ENCODE measurements at regions not wholly inside any gene's neighbourhood (a gene's known extent, or its start where the extent isn't known, plus 50 kb on each side); places are given as distances from the start of the nearest gene placed in this dataset.
"Not testable (repeated sequence)": the region's sequence is repeated elsewhere in the genome, so short reads cannot be mapped to it uniquely, and the experiment has no call there.

DNA sequence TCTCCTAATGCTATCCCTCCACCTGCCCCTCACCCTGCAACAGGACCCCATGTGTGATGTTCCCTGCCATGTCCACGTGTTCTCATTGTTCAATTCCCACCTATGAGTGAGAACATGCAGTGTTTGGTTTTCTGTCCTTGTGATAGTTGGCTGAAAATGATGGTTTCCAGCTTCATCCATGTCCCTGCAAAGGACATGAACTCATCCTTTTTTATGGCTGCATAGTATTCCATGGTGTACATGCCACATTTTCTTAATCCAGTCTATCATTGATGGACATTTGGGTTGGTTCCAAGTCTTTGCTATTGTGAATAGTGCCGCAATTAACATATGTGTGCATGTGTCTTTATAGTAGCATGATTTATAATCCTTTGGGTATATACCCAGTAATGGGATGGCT is 62.3 kb upstream of the EDEM3 start:
- H3K27me3 Mint-ChIP-seq; CTCF ChIA-PET; H3K27ac Mint-ChIP-seq; DNase-seq; POLR2A ChIA-PET; H3K4me3 Mint-ChIP-seq; intact Hi-C loops (cut with DNase I, micrococcal nuclease); H3K4me1 Mint-ChIP-seq; ATAC-seq; H3K9me3 Mint-ChIP-seq (ENCODE audit: low read depth): not testable (repeated sequence)
- H3K36me3 Mint-ChIP-seq (ENCODE audit: low read depth) = peaks cover 25% of the 10 kb centered on the region

DNA sequence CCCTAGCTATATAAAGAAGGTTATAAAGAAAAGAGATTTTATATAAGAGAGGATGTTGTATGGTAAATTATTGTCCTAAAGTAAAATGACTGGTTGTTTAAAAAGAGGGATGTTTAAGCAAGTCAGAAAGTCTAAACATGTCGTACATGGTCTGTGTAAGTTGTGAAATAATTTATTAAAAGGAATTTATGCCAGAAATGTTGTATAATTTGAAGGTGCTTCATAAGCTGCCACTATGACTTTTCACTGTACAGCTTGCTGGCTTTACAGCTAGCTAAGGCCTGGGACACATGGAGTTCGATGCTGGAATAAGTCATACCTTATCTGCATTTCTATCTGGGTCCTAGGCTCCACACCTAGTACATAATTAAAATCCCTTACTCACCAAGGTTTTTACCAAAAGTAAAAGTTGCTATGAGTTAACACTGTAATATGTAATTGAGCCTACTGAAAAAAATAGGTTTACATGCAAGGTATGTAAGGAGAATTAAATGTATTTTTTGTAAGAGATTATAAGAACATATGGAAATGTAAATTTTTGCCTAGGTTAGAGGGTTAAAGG is 59.0 kb upstream of the EDEM3 start:
- no peak for DNase-seq
- CTCF ChIA-PET = interaction anchor here (1.3 to 2.5 kb wide), 4 partner anchors 8 to 169 kb away, joined by 4 to 21 read pairs (median 7); no protein-coding TSS in a partner anchor
- no peak overlapping the region for H3K27ac Mint-ChIP-seq

DNA sequence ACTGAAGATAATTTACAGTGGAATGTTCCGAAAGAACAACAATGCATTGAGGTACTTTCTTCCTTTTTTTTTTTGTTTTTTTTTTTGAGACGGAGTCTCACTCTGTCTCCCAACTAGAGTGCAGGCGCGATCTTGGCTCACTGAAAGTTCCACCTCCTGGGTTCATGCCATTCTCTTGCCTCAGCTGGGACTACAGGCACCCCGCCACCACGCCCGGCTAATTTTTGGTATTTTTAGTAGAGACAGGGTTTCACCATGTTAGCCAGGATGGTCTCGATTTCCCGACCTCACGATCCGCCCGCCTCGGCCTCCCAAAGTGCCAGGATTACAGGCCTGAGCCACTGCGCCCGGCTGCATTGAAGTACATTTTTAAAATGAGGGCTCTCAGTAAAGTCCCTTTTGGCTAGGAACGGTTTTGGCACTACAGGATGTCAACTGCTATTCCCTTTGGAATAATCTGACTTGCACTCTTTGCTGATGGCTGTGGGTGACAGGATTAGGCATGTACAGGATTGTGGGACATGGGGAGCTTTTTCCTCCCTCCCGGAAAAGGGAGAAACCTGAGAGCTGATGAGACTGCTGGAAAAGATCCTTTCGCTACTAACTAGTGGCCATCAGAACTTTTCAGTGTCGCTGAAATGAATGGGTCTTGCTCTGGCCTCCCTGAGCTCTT is 56.9 kb upstream of the EDEM3 start:
- intact Hi-C loops (cut with DNase I, micrococcal nuclease) = no loop called here
- Mint-ChIP-seq H3K27me3 (no peaks in the 10 kb centered on the region), H3K4me3 (no peak overlapping the region), H3K36me3 (ENCODE audit: low read depth) (no peaks in the 10 kb centered on the region), H3K27ac (no peak overlapping the region), H3K4me1 (no peaks in the 10 kb centered on the region), H3K9me3 (ENCODE audit: low read depth) (no peaks in the 10 kb centered on the region)
- no peak for ATAC-seq
- DNase-seq = no peak
- POLR2A ChIA-PET = no interaction called here
- CTCF ChIA-PET = interaction anchor here (1.1 to 7.1 kb wide), 4 partner anchors 170 to 172 kb away, joined by 6 to 186 read pairs (median 7); no protein-coding TSS in a partner anchor

More for the DNA sequence above, 59.0 kb upstream of the EDEM3 start:
- intact Hi-C loops (cut with DNase I, micrococcal nuclease) = no loop called here
- no peak for ATAC-seq
- Mint-ChIP-seq H3K36me3 (ENCODE audit: low read depth) (peaks cover 15% of the 10 kb centered on the region), H3K4me3 (no peak overlapping the region), H3K27me3 (no peaks in the 10 kb centered on the region), H3K9me3 (ENCODE audit: low read depth) (peaks cover 2% of the 10 kb centered on the region), H3K4me1 (no peaks in the 10 kb centered on the region)
- POLR2A ChIA-PET = no interaction called here

DNA sequence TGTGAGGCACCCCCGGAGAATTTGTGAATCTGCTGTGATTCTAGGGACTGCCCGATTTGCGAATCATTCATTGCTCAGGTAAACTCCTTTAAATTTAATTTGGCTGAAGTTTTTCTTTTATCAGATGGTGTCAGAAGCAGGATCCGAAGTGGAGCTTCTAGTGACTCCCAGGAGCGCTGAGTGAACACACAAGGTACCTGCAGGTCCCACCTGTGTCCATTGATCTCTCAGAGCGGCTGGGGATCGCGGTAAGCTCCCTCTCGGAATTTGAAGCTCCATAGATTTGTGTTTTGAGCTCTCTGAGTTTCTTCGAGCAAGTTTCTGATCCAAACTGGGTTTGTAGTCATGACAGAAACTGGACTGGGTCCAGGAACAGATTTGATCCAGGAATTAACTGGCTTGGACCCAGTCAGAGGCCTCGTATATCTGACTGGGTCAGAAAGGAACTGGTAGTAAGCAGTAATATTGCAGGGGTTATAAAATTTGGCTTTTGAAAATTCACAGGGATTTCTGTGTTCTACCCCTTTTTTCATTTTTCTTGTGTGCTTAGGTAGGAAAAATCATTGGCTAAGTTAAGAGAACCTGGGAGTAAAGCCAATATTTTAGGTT is 56.2 kb upstream of the EDEM3 start:
- ATAC-seq = no peak
- intact Hi-C loops (cut with DNase I, micrococcal nuclease) = no loop called here
- ChIA-PET POLR2A (no interaction called here), CTCF (interaction anchor here (0.6 to 7.1 kb wide), 2 partner anchors 77 to 173 kb away, joined by 3 to 186 read pairs; no protein-coding TSS in a partner anchor)
- H3K4me3 Mint-ChIP-seq = no peak overlapping the region
- no peak overlapping the region for H3K27ac Mint-ChIP-seq
- no peaks in the 10 kb centered on the region for H3K4me1 Mint-ChIP-seq
- no peaks in the 10 kb centered on the region for H3K36me3 Mint-ChIP-seq (ENCODE audit: low read depth)
- no peaks in the 10 kb centered on the region for H3K9me3 Mint-ChIP-seq (ENCODE audit: low read depth)
- H3K27me3 Mint-ChIP-seq = no peaks in the 10 kb centered on the region
- DNase-seq = no peak

DNA sequence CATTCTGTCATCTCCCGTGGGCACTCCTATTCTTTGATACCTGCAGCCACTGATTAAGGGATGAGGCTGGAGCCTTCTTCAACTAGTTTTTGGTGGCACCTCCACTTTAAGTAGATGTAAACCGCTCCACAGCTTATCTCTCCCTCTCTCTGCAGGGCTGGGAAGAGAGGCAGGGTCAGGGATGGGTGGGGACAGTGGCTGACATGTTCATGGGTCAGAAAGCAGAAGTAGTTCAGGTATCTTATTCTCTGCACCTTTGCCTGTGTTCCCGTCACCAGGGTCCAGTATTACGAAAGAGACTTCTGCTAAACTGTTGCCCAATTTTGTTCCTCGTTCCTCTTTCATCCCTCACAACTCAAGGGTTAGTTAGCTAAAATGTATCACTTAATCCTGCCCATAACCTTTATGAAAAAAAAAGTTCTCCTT is 51.7 kb upstream of the EDEM3 start:
- ChIA-PET CTCF (interaction anchor here (0.6 to 7.1 kb wide), 19 partner anchors 8 to 654 kb away, joined by 3 to 186 read pairs (median 4); partner anchors contain the start of gene NIBAN1), POLR2A (no interaction called here)
- intact Hi-C loops (cut with DNase I, micrococcal nuclease) = loop anchor here (5.0 kb wide), 3 partner anchors 86 to 876 kb away; partner anchors contain the start of gene RNF2 (in 1 of the 2)
- H3K27me3 Mint-ChIP-seq = no peaks in the 10 kb centered on the region
- no peaks in the 10 kb centered on the region for H3K9me3 Mint-ChIP-seq (ENCODE audit: low read depth)
- H3K36me3 Mint-ChIP-seq (ENCODE audit: low read depth) = no peaks in the 10 kb centered on the region
- ATAC-seq (no peak), DNase-seq (no peak)
- no peak overlapping the region for H3K27ac Mint-ChIP-seq
- peaks cover 4% of the 10 kb centered on the region for H3K4me1 Mint-ChIP-seq
- H3K4me3 Mint-ChIP-seq = no peak overlapping the region

DNA sequence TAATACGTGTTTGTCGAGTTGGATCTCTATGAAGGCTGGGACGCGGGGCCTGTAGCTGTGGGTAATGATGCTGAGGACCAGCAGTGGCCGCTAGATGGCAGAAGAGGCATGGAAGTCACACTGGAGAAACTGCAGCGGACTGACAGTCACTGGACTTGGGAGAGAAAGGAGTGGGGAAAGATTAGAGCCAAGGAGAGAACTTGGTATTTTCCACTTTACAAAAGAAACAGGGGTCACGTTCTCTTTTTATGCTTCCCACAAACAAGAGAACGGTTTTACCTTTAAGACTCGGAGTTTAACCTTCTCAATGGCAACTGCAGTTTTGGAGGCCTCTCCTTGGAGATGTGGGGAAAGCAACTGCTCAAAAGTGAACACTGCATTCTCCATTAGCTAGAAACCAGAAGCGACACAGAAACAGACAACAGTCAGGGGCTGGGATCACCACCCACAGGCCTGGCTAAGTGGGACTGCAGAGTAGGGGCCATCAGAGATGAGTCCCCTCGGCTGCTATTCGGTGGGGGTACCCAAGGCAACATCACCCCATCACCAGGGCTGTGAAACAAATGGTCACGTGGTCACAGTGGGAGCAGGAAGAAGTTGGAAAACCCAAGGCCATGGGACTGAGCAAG is 51.1 kb upstream of the EDEM3 start:
- no peak overlapping the region for H3K4me3 Mint-ChIP-seq
- H3K27ac Mint-ChIP-seq = no peak overlapping the region
- H3K4me1 Mint-ChIP-seq = peaks cover 4% of the 10 kb centered on the region
- DNase-seq = peak; percentile 91
- ChIA-PET CTCF (interaction anchor here (0.6 to 7.1 kb wide), 58 partner anchors 9 to 1066 kb away, joined by 3 to 186 read pairs (median 4); partner anchors contain the start of genes EDEM3 and NIBAN1), POLR2A (no interaction called here)
- ATAC-seq = peak; percentile 99
- no peaks in the 10 kb centered on the region for H3K9me3 Mint-ChIP-seq (ENCODE audit: low read depth)
- no peaks in the 10 kb centered on the region for H3K27me3 Mint-ChIP-seq
- H3K36me3 Mint-ChIP-seq (ENCODE audit: low read depth) = no peaks in the 10 kb centered on the region
- intact Hi-C loops (cut with DNase I, micrococcal nuclease) = loop anchor here (1.0 to 5.0 kb wide), 5 partner anchors 87 to 877 kb away; partner anchors contain the start of gene RNF2 (in 1 of the 2)
